Neural cell (in vitro differentiated cells): ENCODE measurements at regions not wholly inside any gene's neighbourhood (a gene's known extent, or its start where the extent isn't known, plus 50 kb on each side); places are given as distances from the start of the nearest gene placed in this dataset.

Experiments used
- H2AFZ ChIP-seq: fragments of 200-600, 300-800 bp; sonication (generic), shearing (Covaris generic); 2 replicates; pipeline ENCODE4 v1.6.0; 2014; ENCODE audit warnings: low read depth, mild to moderate bottlenecking, antibody characterized with exemption, low read length, moderate library complexity
- H3F3A ChIP-seq: fragments of 200-600 bp; shearing (Covaris generic); 2 replicates; pipeline ENCODE4 v1.6.1; 2016; ENCODE audit warnings: mild to moderate bottlenecking, moderate library complexity, mixed read lengths, antibody characterized with exemption, low read length; ENCODE audit not compliant: insufficient read depth, poor library complexity, severe bottlenecking
- H3K27ac ChIP-seq: fragments of 200-600, 300-800 bp; sonication (generic), shearing (Covaris generic); 2 replicates; pipeline ENCODE4 v1.5.1; 2014; ENCODE audit warnings: mild to moderate bottlenecking, low read length, moderate library complexity
- H3K27me3 ChIP-seq: fragments of 300-800, 200-600 bp; sonication (generic), shearing (Covaris generic); 2 replicates; pipeline ENCODE4 v1.6.0; 2014; ENCODE audit warnings: mild to moderate bottlenecking, low read depth, low read length, moderate library complexity; ENCODE audit not compliant: insufficient read depth
- H3K36me3 ChIP-seq: fragments of 300-800, 200-600 bp; sonication (generic), shearing (Covaris generic); 2 replicates; pipeline ENCODE4 v1.5.1; 2014; ENCODE audit warnings: mild to moderate bottlenecking, antibody characterized with exemption, low read length, moderate library complexity; ENCODE audit not compliant: insufficient read depth
- H3K4me2 ChIP-seq: fragments of 300-800, 200-600 bp; sonication (generic), shearing (Covaris generic); 2 replicates; pipeline ENCODE4 v1.6.0; 2014; ENCODE audit warnings: mild to moderate bottlenecking, low read length
- H3K4me3 ChIP-seq: fragments of 300-800, 200-600 bp; sonication (generic), shearing (Covaris generic); 2 replicates; pipeline ENCODE4 v1.5.1; 2014; ENCODE audit warnings: mild to moderate bottlenecking, low read length, moderate library complexity
- H3K79me2 ChIP-seq: fragments of 200-600 bp; shearing (Covaris generic); replicated peaks from 2 replicates; pipeline ENCODE4 v1.6.0; 2014; ENCODE audit warnings: mild to moderate bottlenecking, low read length, moderate library complexity; ENCODE audit not compliant: insufficient read depth
- H3K9ac ChIP-seq: fragments of 300-800, 200-600 bp; sonication (generic), shearing (Covaris generic); 2 replicates; pipeline ENCODE4 v1.6.1; 2016; ENCODE audit warnings: mild to moderate bottlenecking, low read length, mixed read lengths
- H3K9me2 ChIP-seq: fragments of 200-600 bp; shearing (Covaris generic); 2 replicates; pipeline ENCODE4 v1.6.1; 2016; ENCODE audit warnings: mild to moderate bottlenecking, low read length, mixed read lengths; ENCODE audit not compliant: insufficient read depth
- H3K9me3 ChIP-seq: fragments of 200-600, 300-800 bp; sonication (generic), shearing (Covaris generic); 2 replicates; pipeline ENCODE4 v1.6.1; 2016; ENCODE audit warnings: mild to moderate bottlenecking, mixed run types, low read length, moderate library complexity, mixed read lengths
- H4K20me1 ChIP-seq: fragments of 200-600 bp; shearing (Covaris generic); 2 replicates; pipeline ENCODE4 v1.6.1; 2016; ENCODE audit warnings: mild to moderate bottlenecking, mixed run types; ENCODE audit not compliant: insufficient read depth
- CTCF ChIP-seq: fragments of 450-650 bp; IDR thresholded peaks from 2 replicates; pipeline ENCODE4 v1.5.1; 2014; ENCODE audit warnings: antibody characterized with exemption, mild to moderate bottlenecking, moderate library complexity; ENCODE audit not compliant: poor library complexity, severe bottlenecking
- EP300 ChIP-seq: fragments of 450-650 bp; conservative IDR thresholded peaks from 2 replicates; pipeline ENCODE4 v1.6.1; 2014; ENCODE audit warnings: antibody characterized with exemption, mild to moderate bottlenecking, moderate library complexity; ENCODE audit not compliant: poor library complexity, severe bottlenecking
- EZH2 ChIP-seq: fragments of 200-600, 300-800 bp; shearing (Covaris generic), sonication (generic); IDR thresholded peaks from 2 replicates; pipeline ENCODE4 v1.6.1; 2014; ENCODE audit warnings: antibody characterized with exemption, low read length, borderline replicate concordance, mild to moderate bottlenecking; ENCODE audit not compliant: insufficient read depth, poor library complexity, severe bottlenecking
- POLR2AphosphoS5 ChIP-seq: IDR thresholded peaks from 2 replicates; pipeline ENCODE4 v1.6.1; 2012
- RAD21 ChIP-seq: fragments of 450-650 bp; conservative IDR thresholded peaks from 2 replicates; pipeline ENCODE4 v1.6.1; 2014; ENCODE audit warnings: antibody characterized with exemption, mild to moderate bottlenecking, moderate library complexity
- REST ChIP-seq: IDR thresholded peaks from 2 replicates; pipeline ENCODE4 v1.6.1; 2012; ENCODE audit warnings: borderline replicate concordance
- TAF1 ChIP-seq: IDR thresholded peaks from 2 replicates; pipeline ENCODE4 v1.6.1; 2012; ENCODE audit warnings: low read depth

- no peaks in the 10 kb centered on the region for H3F3A ChIP-seq
- H3K36me3 ChIP-seq, result no peaks in the 10 kb centered on the region
- TF ChIP-seq EP300, result no peak
- TF ChIP-seq EZH2, result no peak
- no peak for TF ChIP-seq POLR2AphosphoS5
- TF ChIP-seq RAD21, result no peak
- TF ChIP-seq TAF1, result no peak
- TF ChIP-seq CTCF, result no peak
- no peaks in the 10 kb centered on the region for H3K9me3 ChIP-seq
- no peaks in the 10 kb centered on the region for H3K27me3 ChIP-seq
- H3K4me3 ChIP-seq, result no peak overlapping the region
- no peaks in the 10 kb centered on the region for H3K9me2 ChIP-seq
- H3K9ac ChIP-seq, result no peak overlapping the region
- no peak overlapping the region for H3K27ac ChIP-seq
- no peaks in the 10 kb centered on the region for H4K20me1 ChIP-seq
- no peak overlapping the region for H2AFZ ChIP-seq
- no peaks in the 10 kb centered on the region for H3K79me2 ChIP-seq
- no peak overlapping the region for H3K4me2 ChIP-seq
These were observed 64.7 kb upstream of the SELENOP start for GRCh38 chr5:42876375-42876844.

GRCh38 chr5:42875785-42876374 is 64.2 kb upstream of the SELENOP start:
- Histone ChIP-seq H3K9ac (no peak overlapping the region), H3K9me2 (no peaks in the 10 kb centered on the region), H3K27ac (no peak overlapping the region), H3F3A (no peaks in the 10 kb centered on the region), H3K27me3 (no peaks in the 10 kb centered on the region), H4K20me1 (no peaks in the 10 kb centered on the region), H2AFZ (no peak overlapping the region), H3K4me2 (no peak overlapping the region), H3K79me2 (no peaks in the 10 kb centered on the region), H3K9me3 (no peaks in the 10 kb centered on the region), H3K36me3 (no peaks in the 10 kb centered on the region), H3K4me3 (no peak overlapping the region)
- TF ChIP-seq EZH2, result no peak
- no peak for TF ChIP-seq POLR2AphosphoS5
- TF ChIP-seq REST, result no peak

GRCh38 chr5:42875211-42875610 is 63.5 kb upstream of the SELENOP start:
- TF ChIP-seq POLR2AphosphoS5 (no peak), TAF1 (no peak), RAD21 (no peak)
- no peaks in the 10 kb centered on the region for H3F3A ChIP-seq
- no peaks in the 10 kb centered on the region for H3K9me2 ChIP-seq
- no peaks in the 10 kb centered on the region for H3K9me3 ChIP-seq
- H3K4me3 ChIP-seq, result no peak overlapping the region
- H3K9ac ChIP-seq, result no peak overlapping the region
- no peak overlapping the region for H3K27ac ChIP-seq
- H3K4me2 ChIP-seq, result no peak overlapping the region
- H2AFZ ChIP-seq, result no peak overlapping the region
- H4K20me1 ChIP-seq, result no peaks in the 10 kb centered on the region
- H3K36me3 ChIP-seq, result no peaks in the 10 kb centered on the region
- H3K27me3 ChIP-seq, result no peaks in the 10 kb centered on the region
- no peaks in the 10 kb centered on the region for H3K79me2 ChIP-seq
